H1 (cell line): ENCODE measurements at regions not wholly inside any gene's neighbourhood (a gene's known extent, or its start where the extent isn't known, plus 50 kb on each side); places are given as distances from the start of the nearest gene placed in this dataset.
A peak's percentile ranks its signal among the peaks of the same experiment; 100 is the strongest.

ENCODE experiments used
- CTCF ChIA-PET: fragments of 300-600 bp; sonication (Branson Sonifier 250); formaldehyde crosslinking; loops from one replicate; lab custom pipeline; 2021; ENCODE audit not compliant: partially characterized antibody; lab: Charles Lee
- POLR2A ChIA-PET: fragments of 300-600 bp; sonication (Branson Sonifier 250); formaldehyde crosslinking; loops from one replicate; lab custom pipeline; 2021; ENCODE audit warnings: inconsistent platforms; ENCODE audit not compliant: partially characterized antibody; lab: Charles Lee
- DNase-seq, 2 experiments: peaks; one replicate each; pipeline versions ENCODE4 v3.0.0 to v3.0.0-alpha.2; 2010 to 2022; ENCODE audit warnings: low spot score in 2 of 2, low read depth in 1 of 2, mixed read lengths in 1 of 2
- FAIRE-seq: peaks from 2 replicates; lab custom pipeline; 2011; peaks lifted over from hg19 to GRCh38; lab: Jason Lieb, UNC
- H2AFZ ChIP-seq: 2 replicates; pipeline ENCODE4 v1.8.1; 2012; ENCODE audit warnings: low read length, inconsistent platforms
- H2AK5ac ChIP-seq: 2 replicates; pipeline ENCODE4 v1.6.1; 2013; ENCODE audit warnings: low read depth, low read length
- H2BK120ac ChIP-seq: replicated peaks from 2 replicates; pipeline ENCODE3; 2013; ENCODE audit warnings: low read depth, low read length, inconsistent platforms
- H2BK12ac ChIP-seq: 2 replicates; pipeline ENCODE4 v1.6.1; 2013; ENCODE audit warnings: low read depth, low read length
- H2BK15ac ChIP-seq: 2 replicates; pipeline ENCODE4 v1.6.1; 2013; ENCODE audit warnings: low read length
- H2BK20ac ChIP-seq: 2 replicates; pipeline ENCODE4 v1.6.1; 2013; ENCODE audit warnings: low read length
- H2BK5ac ChIP-seq: 2 replicates; pipeline ENCODE4 v1.6.1; 2013; ENCODE audit warnings: low read depth, low read length
- H3K14ac ChIP-seq: 2 replicates; pipeline ENCODE4 v1.6.1; 2013; ENCODE audit warnings: inconsistent platforms; ENCODE audit not compliant: insufficient read length
- H3K18ac ChIP-seq: 2 replicates; pipeline ENCODE4 v1.6.1; 2013; ENCODE audit warnings: low read length; ENCODE audit errors: extremely low read depth
- H3K23ac ChIP-seq: 2 replicates; pipeline ENCODE4 v1.6.1; 2013; ENCODE audit warnings: inconsistent platforms; ENCODE audit not compliant: insufficient read length
- H3K23me2 ChIP-seq: 2 replicates; pipeline ENCODE4 v1.6.1; 2013; ENCODE audit warnings: low read depth, low read length
- H3K27ac ChIP-seq: 2 replicates; pipeline ENCODE4 v1.6.1; 2011; ENCODE audit warnings: low read depth, low read length, inconsistent platforms
- H3K27me3 ChIP-seq, 4 experiments: replicated peaks in 1 of 4; 1 replicate in 1 of 4; 2 replicates in 3 of 4; pipeline versions ENCODE4 v1.6.1 to v1.8.1; 2011 to 2013; ENCODE audit warnings: low read length in 3 of 4, mild to moderate bottlenecking in 3 of 4, inconsistent platforms in 2 of 4, mixed read lengths in 2 of 4, moderate library complexity in 1 of 4; ENCODE audit not compliant: control insufficient read depth in 3 of 4, insufficient read depth in 3 of 4; ENCODE audit errors: extremely low read depth in 1 of 4
- H3K36me3 ChIP-seq, 4 experiments: 2 replicates each; pipeline versions ENCODE4 v1.6.1 to v1.8.1; 2011 to 2013; ENCODE audit warnings: mild to moderate bottlenecking in 4 of 4, low read length in 3 of 4, moderate library complexity in 2 of 4, control low read depth in 1 of 4, inconsistent platforms in 1 of 4; ENCODE audit not compliant: insufficient read depth in 4 of 4, control insufficient read depth in 2 of 4
- H3K4ac ChIP-seq: replicated peaks from 2 replicates; pipeline ENCODE3; 2013; ENCODE audit warnings: low read length, low read depth, mixed read lengths, inconsistent platforms; ENCODE audit not compliant: insufficient read length
- H3K4me1 ChIP-seq, 4 experiments: replicated peaks in 1 of 4; 1 replicate in 1 of 4; 2 replicates in 3 of 4; pipeline versions ENCODE4 v1.6.1 to v1.8.1; 2011 to 2013; ENCODE audit warnings: low read length in 3 of 4, inconsistent platforms in 2 of 4, mixed read lengths in 1 of 4; ENCODE audit not compliant: insufficient read depth in 4 of 4, control insufficient read depth in 3 of 4
- H3K4me2 ChIP-seq, 2 experiments: 2 replicates each; pipeline versions ENCODE4 v1.6.1 to v1.8.1; 2011 to 2013; ENCODE audit warnings: low read depth in 2 of 2, low read length in 2 of 2, control low read depth in 1 of 2, inconsistent platforms in 1 of 2, mild to moderate bottlenecking in 1 of 2; ENCODE audit not compliant: insufficient read depth in 1 of 2
- H3K4me3 ChIP-seq, 4 experiments: fragments of 200-600, 300-600 bp in 1 of 4; sonication (generic), shearing (Covaris generic), sonication (Bioruptor Twin) in 1 of 4; 2 replicates each; pipeline versions ENCODE4 v1.5.1 to v1.8.1; 2011 to 2016; ENCODE audit warnings: low read length in 4 of 4, low read depth in 3 of 4, control low read depth in 2 of 4, inconsistent platforms in 2 of 4, mild to moderate bottlenecking in 2 of 4, mixed read lengths in 1 of 4, moderate library complexity in 1 of 4; ENCODE audit not compliant: insufficient read depth in 2 of 4; ENCODE audit errors: extremely low read depth in 1 of 4
- H3K56ac ChIP-seq: replicated peaks from 2 replicates; pipeline ENCODE3; 2013; ENCODE audit warnings: low read depth, mild to moderate bottlenecking, mixed read lengths, low read length, inconsistent platforms; ENCODE audit not compliant: insufficient read length
- H3K79me1 ChIP-seq: 2 replicates; pipeline ENCODE4 v1.6.1; 2013; ENCODE audit warnings: low read depth, low read length, control low read depth
- H3K79me2 ChIP-seq, 2 experiments: 2 replicates each; pipeline versions ENCODE4 v1.6.1 to v1.8.1; 2012 to 2013; ENCODE audit warnings: low read length in 2 of 2, mild to moderate bottlenecking in 2 of 2, inconsistent platforms in 1 of 2; ENCODE audit not compliant: insufficient read depth in 2 of 2, control insufficient read depth in 1 of 2
- H3K9ac ChIP-seq, 4 experiments: replicated peaks in 1 of 4; 1 replicate in 1 of 4; 2 replicates in 3 of 4; pipeline versions ENCODE4 v1.6.1 to v1.8.1; 2011 to 2013; ENCODE audit warnings: low read depth in 3 of 4, low read length in 3 of 4, control low read depth in 2 of 4, mild to moderate bottlenecking in 2 of 4, moderate library complexity in 2 of 4, inconsistent platforms in 1 of 4; ENCODE audit errors: extremely low read depth in 1 of 4
- H3K9me3 ChIP-seq, 2 experiments: 2 replicates each; pipeline versions ENCODE4 v1.6.1 to v1.8.1; 2012 to 2013; ENCODE audit warnings: mild to moderate bottlenecking in 2 of 2, moderate library complexity in 2 of 2, control low read depth in 1 of 2, inconsistent platforms in 1 of 2, low read depth in 1 of 2, low read length in 1 of 2, mixed read lengths in 1 of 2; ENCODE audit not compliant: insufficient read depth in 2 of 2
- H4K20me1 ChIP-seq, 2 experiments: replicated peaks in 1 of 2; 2 replicates each; pipeline versions ENCODE3 to v1.8.1; 2011 to 2013; ENCODE audit warnings: inconsistent platforms in 2 of 2, low read length in 2 of 2, mild to moderate bottlenecking in 1 of 2; ENCODE audit not compliant: insufficient read depth in 2 of 2, control insufficient read depth in 1 of 2
- H4K5ac ChIP-seq: 2 replicates; pipeline ENCODE4 v1.6.1; 2013; ENCODE audit warnings: low read length, low read depth, mixed read lengths, inconsistent platforms; ENCODE audit not compliant: insufficient read length
- H4K8ac ChIP-seq: 2 replicates; pipeline ENCODE4 v1.8.0; 2013; ENCODE audit warnings: mild to moderate bottlenecking, moderate library complexity, low read length, inconsistent platforms; ENCODE audit not compliant: insufficient read depth; ENCODE audit errors: extremely low read depth
- H4K91ac ChIP-seq: replicated peaks from 2 replicates; pipeline ENCODE3; 2013; ENCODE audit warnings: low read length, mixed read lengths, inconsistent platforms; ENCODE audit not compliant: insufficient read length
- BACH1 ChIP-seq: IDR thresholded peaks from 2 replicates; pipeline ENCODE4 v1.6.1; 2012; ENCODE audit warnings: low read length, improper control_type of control experiment
- CBX5 ChIP-seq: fragments of 300-800, 300-1000 bp; sonication (generic); IDR thresholded peaks from 2 replicates; pipeline ENCODE4 v1.7.1; 2016; ENCODE audit warnings: antibody characterized with exemption, low read length, low read depth
- EZH2 ChIP-seq: fragments of 200-600 bp; sonication (generic); IDR thresholded peaks from 2 replicates; pipeline ENCODE4 v1.7.1; 2012; ENCODE audit warnings: low read depth, mild to moderate bottlenecking, moderate library complexity, low read length, inconsistent platforms; ENCODE audit not compliant: severe bottlenecking
- FOSL1 ChIP-seq: IDR thresholded peaks from 2 replicates; pipeline ENCODE4 v1.6.1; 2011; ENCODE audit warnings: mild to moderate bottlenecking, low read depth, low read length, moderate library complexity; ENCODE audit not compliant: insufficient read depth
- JUN ChIP-seq: IDR thresholded peaks from 2 replicates; pipeline ENCODE4 v1.6.1; 2011; ENCODE audit warnings: low read depth, mild to moderate bottlenecking, improper control_type of control experiment, low read length
- JUND ChIP-seq: IDR thresholded peaks from 2 replicates; pipeline ENCODE4 v1.6.1; 2011; ENCODE audit warnings: mild to moderate bottlenecking, improper control_type of control experiment, low read length
- KDM5A ChIP-seq: fragments of 200-600 bp; IDR thresholded peaks from 2 replicates; pipeline ENCODE4 v1.7.1; 2012; ENCODE audit warnings: mild to moderate bottlenecking, low read length, inconsistent platforms, mixed read lengths
- SP4 ChIP-seq: IDR thresholded peaks from 2 replicates; pipeline ENCODE4 v1.6.1; 2012; ENCODE audit warnings: low read length, inconsistent platforms
- TCF12 ChIP-seq: IDR thresholded peaks from 2 replicates; pipeline ENCODE4 v1.6.1; 2011; ENCODE audit warnings: low read depth, mild to moderate bottlenecking, low read length
- TEAD4 ChIP-seq: IDR thresholded peaks from 2 replicates; pipeline ENCODE4 v1.6.1; 2012; ENCODE audit warnings: low read depth, low read length, inconsistent platforms, mixed read lengths
- YY1 ChIP-seq: IDR thresholded peaks from 2 replicates; pipeline ENCODE4 v1.6.1; 2011; ENCODE audit warnings: low read depth, mild to moderate bottlenecking, low read length
- WGBS, 2 experiments: shearing (Covaris generic) in 1 of 2; methylation state at CpG; one replicate each; pipeline versions ENCODE4 v1.1.6 to v1.1.7; 2013 to 2015; ENCODE audit warnings: low lambda C conversion rate in 2 of 2, mixed read lengths in 2 of 2, inconsistent platforms in 1 of 2, low coverage in 1 of 2, missing lambda C conversion rate in 1 of 2; ENCODE audit not compliant: insufficient replicate concordance in 2 of 2, insufficient coverage in 1 of 2, insufficient read length in 1 of 2; ENCODE audit errors: extremely low coverage in 1 of 2, missing lambda C conversion rate in 1 of 2; 5-methylcytosine and 5-hydroxymethylcytosine counted together
- TF ChIP-seq, protein P1 (sequence below): IDR thresholded peaks from 2 replicates; pipeline ENCODE4 v1.6.1; 2012; ENCODE audit warnings: inconsistent platforms

DNA sequence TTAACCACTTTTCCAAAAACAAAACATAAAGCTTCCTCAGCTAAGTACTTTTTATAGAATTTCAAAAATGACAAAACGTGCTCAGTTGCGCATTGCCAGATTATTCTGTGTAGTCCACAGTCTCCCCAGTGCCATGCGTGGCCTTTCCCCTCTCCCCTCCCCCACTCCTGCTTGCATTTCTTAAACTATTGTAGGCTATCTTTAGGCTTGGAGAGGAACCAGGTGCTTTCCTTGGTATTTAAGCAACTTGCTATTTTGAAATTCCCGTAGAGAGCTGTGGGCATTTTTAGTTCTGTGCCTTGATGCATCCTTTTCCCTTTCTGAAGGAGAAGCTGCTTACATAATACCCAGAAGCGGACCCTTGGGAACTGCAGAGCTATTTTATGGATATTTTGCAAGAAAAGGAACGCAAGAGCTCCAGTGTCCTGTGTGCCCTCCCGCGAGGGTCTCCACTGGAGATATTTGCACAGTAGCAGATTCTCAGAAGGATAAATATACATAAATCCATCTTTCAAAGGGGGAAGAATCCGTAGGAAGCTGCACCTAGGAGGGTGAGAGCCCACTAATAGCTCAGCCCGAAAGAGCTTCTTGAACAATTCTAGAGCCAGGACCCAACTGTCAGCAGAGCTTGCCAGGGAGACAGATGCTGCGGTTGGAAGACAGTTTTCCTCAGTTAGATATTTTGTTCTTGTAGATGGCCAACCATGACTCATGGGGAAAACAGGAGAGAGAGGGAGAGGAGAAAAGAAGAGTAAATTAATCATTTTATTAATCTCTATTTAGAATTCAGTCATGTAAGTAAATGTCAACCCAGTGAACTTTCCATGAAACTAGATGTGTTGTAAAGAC, 1298.3 kb upstream of the WWC1 start:
- Histone ChIP-seq H2BK20ac (0 out of 2 replicates have a peak overlapping the region, but pooled peaks have one; percentile 83), H2AK5ac (no peak overlapping the region), H4K5ac (no peak overlapping the region), H3K79me2 (no peaks in the 10 kb centered on the region), H3K4me2 (0 out of 4 replicates have a peak overlapping the region, but pooled peaks of 1 of the 2 experiments have one; percentile 10), H3K36me3 (no peaks in the 10 kb centered on the region), H3K79me1 (no peaks in the 10 kb centered on the region), H2BK12ac (no peak overlapping the region), H3K23ac (no peak overlapping the region), H3K27ac (no peak overlapping the region), H3K9ac (no peak overlapping the region), H3K18ac (no peak overlapping the region; the same call in 1 of the 2 replicates), H3K23me2 (no peaks in the 10 kb centered on the region), H3K14ac (no peak overlapping the region), H3K56ac (no peak overlapping the region), H3K27me3 (no peaks in the 10 kb centered on the region), H3K4ac (no peak overlapping the region), H2AFZ (no peak overlapping the region), H3K4me1 (peaks cover 2 to 6% (median 4%) of the 10 kb centered on the region in 4 experiments; a peak in 4 of 7 replicates), H4K8ac (no peak overlapping the region; the same call in 1 of the 2 replicates)
- WGBS, 2 experiments, result 76% methylated on average over 11 of the region's 11 CpGs; no CpG with 5 or more reads in 1 of the 2 experiments
- ChIA-PET POLR2A (interaction anchor here (1.0 kb wide), 1 partner anchor 12 kb away, joined by 4 read pairs; no protein-coding TSS in a partner anchor), CTCF (interaction anchor here (0.7 to 2.1 kb wide), 6 partner anchors 9 to 252 kb away, joined by 3 to 7 read pairs (median 3); no protein-coding TSS in a partner anchor)
- no peak for FAIRE-seq
- DNase-seq, result no peak
- TF ChIP-seq YY1 (no peak), TCF12 (no peak), TEAD4 (no peak), JUN (no peak), JUND (no peak), FOSL1 (no peak), SP4 (no peak), CBX5 (no peak), BACH1 (no peak), KDM5A (no peak), EZH2 (no peak)
- TF ChIP-seq, protein P1, sequence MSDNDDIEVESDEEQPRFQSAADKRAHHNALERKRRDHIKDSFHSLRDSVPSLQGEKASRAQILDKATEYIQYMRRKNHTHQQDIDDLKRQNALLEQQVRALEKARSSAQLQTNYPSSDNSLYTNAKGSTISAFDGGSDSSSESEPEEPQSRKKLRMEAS, result no peak
- TF ChIP-seq, all 59 proteins: peak for 0
- Histone ChIP-seq H2BK5ac (no peak overlapping the region), H2BK120ac (no peak overlapping the region), H3K9me3 (no peaks in the 10 kb centered on the region), H3K4me3 (no peak overlapping the region; a peak in 1 of 8 replicates), H2BK15ac (no peak overlapping the region), H4K91ac (no peak overlapping the region), H4K20me1 (no peaks in the 10 kb centered on the region)
